Suppressor macrophage treated with lipopolysaccharide for 4 hours (primary cell): ENCODE measurements at regions not wholly inside any gene's neighbourhood (a gene's known extent, or its start where the extent isn't known, plus 50 kb on each side); places are given as distances from the start of the nearest gene placed in this dataset.

Experiments used
- DNase-seq: peaks from one replicate; pipeline ENCODE4 v3.0.0-alpha.2; 2020

GRCh38 chr3:67863869-67864268, 209.5 kb upstream of the SUCLG2 start:
- DNase-seq = no peak

- no peak for DNase-seq
Measured at GRCh38 chr3:67860429-67860828, 206.0 kb upstream of the SUCLG2 start.

GRCh38 chr3:67858492-67858891, 204.1 kb upstream of the SUCLG2 start:
- no peak for DNase-seq

- DNase-seq = no peak
Measured at GRCh38 chr3:67856718-67857117, 202.3 kb upstream of the SUCLG2 start.

GRCh38 chr3:67854663-67855062, 200.3 kb upstream of the SUCLG2 start:
- no peak for DNase-seq

GRCh38 chr3:67853520-67853919, 199.1 kb upstream of the SUCLG2 start:
- DNase-seq = no peak

- no peak for DNase-seq
Measured at GRCh38 chr3:67848299-67848698, 193.9 kb upstream of the SUCLG2 start.

GRCh38 chr3:67846166-67846565, 191.8 kb upstream of the SUCLG2 start:
- no peak for DNase-seq

GRCh38 chr3:67832817-67833216, 178.4 kb upstream of the SUCLG2 start:
- no peak for DNase-seq

- DNase-seq = no peak
Measured at GRCh38 chr3:67831262-67831661, 176.8 kb upstream of the SUCLG2 start.

GRCh38 chr3:67828486-67829010, 174.1 kb upstream of the SUCLG2 start:
- no peak for DNase-seq

GRCh38 chr3:67821135-67821534, 166.7 kb upstream of the SUCLG2 start:
- no peak for DNase-seq

- no peak for DNase-seq
Measured at GRCh38 chr3:67819447-67819846, 165.0 kb upstream of the SUCLG2 start.

GRCh38 chr3:67809370-67809935, 155.0 kb upstream of the SUCLG2 start:
- no peak for DNase-seq

GRCh38 chr3:67808906-67809305, 154.5 kb upstream of the SUCLG2 start:
- DNase-seq = no peak

GRCh38 chr3:67804578-67804977, 150.2 kb upstream of the SUCLG2 start:
- no peak for DNase-seq

- DNase-seq = no peak
Measured at GRCh38 chr3:67804089-67804488, 149.7 kb upstream of the SUCLG2 start.

GRCh38 chr3:67798412-67798811, 144.0 kb upstream of the SUCLG2 start:
- DNase-seq = no peak

GRCh38 chr3:67791620-67792019, 137.2 kb upstream of the SUCLG2 start:
- DNase-seq = no peak

- DNase-seq = peak; percentile 44
Measured at GRCh38 chr3:67790043-67790442, 135.6 kb upstream of the SUCLG2 start.

- DNase-seq = no peak
Measured at GRCh38 chr3:67788396-67788795, 134.0 kb upstream of the SUCLG2 start.

- no peak for DNase-seq
Measured at GRCh38 chr3:67783281-67784250, 129.2 kb upstream of the SUCLG2 start.

- no peak for DNase-seq
Measured at GRCh38 chr3:67781871-67782270, 127.5 kb upstream of the SUCLG2 start.

GRCh38 chr3:67781218-67781617, 126.8 kb upstream of the SUCLG2 start:
- DNase-seq = no peak
